ENCODE measurements at regions not wholly inside any gene's neighbourhood (a gene's known extent, or its start where the extent isn't known, plus 50 kb on each side); places are given as distances from the start of the nearest gene placed in this dataset.

DNA sequence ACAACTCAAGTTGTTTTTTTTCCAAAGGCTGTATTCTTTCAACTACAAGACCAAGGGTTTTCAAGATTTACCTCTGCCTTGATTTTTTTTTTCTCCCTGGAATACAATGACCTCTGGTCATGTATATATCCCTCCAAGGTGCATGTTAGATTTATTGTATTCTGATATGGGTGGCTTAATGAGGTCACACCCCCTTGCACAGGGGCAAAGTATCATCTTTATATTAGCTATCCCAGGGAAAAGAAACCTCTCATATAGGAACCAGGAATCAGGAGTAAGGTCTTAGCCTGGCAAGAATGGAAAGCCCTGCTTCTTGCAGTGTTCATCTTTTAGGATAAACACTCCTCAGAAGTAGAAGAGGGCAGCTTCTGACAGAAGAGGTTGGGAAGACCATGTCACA lies 516.9 kb upstream of the TENM4 start:
- TF ChIP-seq CTCF (IDR thresholded peaks at IDR 0.05; ENCODE audit: low read depth, low read length) = no peak
- no peak for DNase-seq (ENCODE audit: low read depth, low spot score)
- in situ Hi-C loops (cut with HindIII; ENCODE audit: low sequenced_read_pairs) = no loop called here
- no peak overlapping the region for H3K4me3 ChIP-seq (ENCODE audit: low read depth, low read length)

- in situ Hi-C loops (cut with HindIII; ENCODE audit: low sequenced_read_pairs) = no loop called here
- DNase-seq (ENCODE audit: low read depth, low spot score) = no peak
- TF ChIP-seq CTCF (IDR thresholded peaks at IDR 0.05; ENCODE audit: low read depth, low read length) = no peak
These were observed 515.2 kb upstream of the TENM4 start for GRCh38 chr11:79956061-79956460.

DNA sequence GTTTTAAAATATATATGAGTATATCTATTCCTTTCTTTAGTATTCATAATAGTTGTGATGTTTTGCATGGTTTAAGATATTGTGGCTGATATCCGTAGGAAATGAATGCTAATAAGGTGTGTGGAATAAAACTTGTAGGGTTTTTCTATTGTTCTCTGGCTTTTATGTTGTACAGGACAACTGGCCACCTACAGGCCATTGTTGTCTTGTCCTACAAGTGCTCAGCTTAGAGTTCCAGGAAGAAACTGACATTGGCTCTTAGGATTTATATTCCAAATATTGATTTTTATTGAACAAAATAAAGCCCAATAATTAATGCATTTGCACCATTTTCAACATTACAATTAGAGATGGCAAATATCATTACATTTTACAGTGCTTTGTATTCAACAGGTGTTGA lies 512.8 kb upstream of the TENM4 start:
- no peak for DNase-seq (ENCODE audit: low read depth, low spot score)
- no peak overlapping the region for H3K4me3 ChIP-seq (ENCODE audit: low read depth, low read length)
- no peak for TF ChIP-seq CTCF (IDR thresholded peaks at IDR 0.05; ENCODE audit: low read depth, low read length)
- in situ Hi-C loops (cut with HindIII; ENCODE audit: low sequenced_read_pairs) = no loop called here

More at GRCh38 chr11:79956061-79956460, 515.2 kb upstream of the TENM4 start:
- no peak overlapping the region for H3K4me3 ChIP-seq (ENCODE audit: low read depth, low read length)

GRCh38 chr11:79950741-79951140 lies 509.9 kb upstream of the TENM4 start:
- TF ChIP-seq CTCF (IDR thresholded peaks at IDR 0.05; ENCODE audit: low read depth, low read length) = no peak
- no peak for DNase-seq (ENCODE audit: low read depth, low spot score)
- no peak overlapping the region for H3K4me3 ChIP-seq (ENCODE audit: low read depth, low read length)
- in situ Hi-C loops (cut with HindIII; ENCODE audit: low sequenced_read_pairs) = no loop called here

DNA sequence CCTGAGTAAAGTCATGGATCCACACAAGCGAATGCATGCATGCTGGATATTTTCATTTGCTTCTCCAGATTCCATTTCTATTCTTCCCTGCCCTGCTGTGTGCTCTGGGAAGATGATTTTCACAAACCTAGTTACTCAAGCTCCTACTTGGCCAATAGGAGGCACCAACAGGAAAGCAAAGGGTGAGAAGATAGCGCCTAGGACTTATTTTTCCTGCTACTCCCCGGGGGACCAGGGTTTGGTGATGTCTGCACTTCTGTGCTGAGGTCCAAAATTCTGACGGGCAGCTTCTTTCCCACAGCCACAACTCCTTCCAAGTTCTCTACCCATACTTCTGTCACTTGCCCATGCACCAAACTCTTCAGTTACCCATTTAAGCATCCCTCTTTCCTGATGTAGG lies 509.3 kb upstream of the TENM4 start:
- no peak for TF ChIP-seq CTCF (IDR thresholded peaks at IDR 0.05; ENCODE audit: low read depth, low read length)
- H3K4me3 ChIP-seq (ENCODE audit: low read depth, low read length) = no peak overlapping the region
- no peak for DNase-seq (ENCODE audit: low read depth, low spot score)
- in situ Hi-C loops (cut with HindIII; ENCODE audit: low sequenced_read_pairs) = no loop called here

DNA sequence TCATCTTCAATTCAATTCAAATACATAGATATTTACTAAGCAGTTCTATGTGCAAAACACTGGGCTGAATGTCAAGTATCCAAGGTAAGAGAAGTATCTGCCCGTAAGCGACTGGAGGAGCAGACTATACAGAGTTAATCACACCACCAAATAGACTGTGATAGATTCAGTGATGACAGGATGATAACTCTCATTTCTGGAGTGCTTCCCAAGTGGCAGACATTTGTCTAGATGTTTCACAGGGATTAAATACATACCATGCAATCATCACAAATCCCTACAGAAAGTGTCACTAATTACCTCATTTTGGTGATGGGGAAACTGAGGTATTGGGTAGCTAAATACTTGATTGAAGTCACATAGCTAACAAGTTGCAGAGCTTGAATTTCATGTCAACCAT lies 508.7 kb upstream of the TENM4 start:
- no peak for DNase-seq (ENCODE audit: low read depth, low spot score)

More for the DNA sequence above, 508.7 kb upstream of the TENM4 start:
- H3K4me3 ChIP-seq (ENCODE audit: low read depth, low read length) = no peak overlapping the region
- in situ Hi-C loops (cut with HindIII; ENCODE audit: low sequenced_read_pairs) = no loop called here
- TF ChIP-seq CTCF (IDR thresholded peaks at IDR 0.05; ENCODE audit: low read depth, low read length) = no peak
